ENCODE measurements at regions not wholly inside any gene's neighbourhood (a gene's known extent, or its start where the extent isn't known, plus 50 kb on each side); places are given as distances from the start of the nearest gene placed in this dataset.

- no peak for DNase-seq (ENCODE audit: extremely low read depth in 1 of 2, low read depth in 1 of 2)
Observed at GRCh38 chrX:20481632-20482031, 214.9 kb upstream of the RPS6KA3 start.

GRCh38 chrX:20479896-20480295 is 213.2 kb upstream of the RPS6KA3 start:
- DNase-seq (ENCODE audit: extremely low read depth in 1 of 2, low read depth in 1 of 2): no peak

- DNase-seq (ENCODE audit: extremely low read depth in 1 of 2, low read depth in 1 of 2): no peak
Observed at GRCh38 chrX:20479048-20479447, 212.3 kb upstream of the RPS6KA3 start.

GRCh38 chrX:20477836-20478524 is 211.3 kb upstream of the RPS6KA3 start:
- no peak for DNase-seq (ENCODE audit: extremely low read depth in 1 of 2, low read depth in 1 of 2)

- DNase-seq (ENCODE audit: extremely low read depth in 1 of 2, low read depth in 1 of 2): no peak
Observed at GRCh38 chrX:20477219-20477618, 210.5 kb upstream of the RPS6KA3 start.

GRCh38 chrX:20472620-20473258 is 206.0 kb upstream of the RPS6KA3 start:
- no peak for DNase-seq (ENCODE audit: extremely low read depth in 1 of 2, low read depth in 1 of 2)

- DNase-seq (ENCODE audit: extremely low read depth in 1 of 2, low read depth in 1 of 2): no peak
Observed at GRCh38 chrX:20472148-20472547, 205.4 kb upstream of the RPS6KA3 start.

- no peak for DNase-seq (ENCODE audit: extremely low read depth in 1 of 2, low read depth in 1 of 2)
Observed at GRCh38 chrX:20471483-20471882, 204.8 kb upstream of the RPS6KA3 start.

- no peak for DNase-seq (ENCODE audit: extremely low read depth in 1 of 2, low read depth in 1 of 2)
Observed at GRCh38 chrX:20463296-20464075, 196.8 kb upstream of the RPS6KA3 start.

GRCh38 chrX:20461576-20461975 is 194.9 kb upstream of the RPS6KA3 start:
- no peak for DNase-seq (ENCODE audit: extremely low read depth in 1 of 2, low read depth in 1 of 2)

- DNase-seq (ENCODE audit: extremely low read depth in 1 of 2, low read depth in 1 of 2): no peak
Observed at GRCh38 chrX:20461002-20461401, 194.3 kb upstream of the RPS6KA3 start.

- DNase-seq (ENCODE audit: extremely low read depth in 1 of 2, low read depth in 1 of 2): peak in 1 of 2 donors; percentile 9
Observed at GRCh38 chrX:20459410-20460350, 193.0 kb upstream of the RPS6KA3 start.

GRCh38 chrX:20456971-20457370 is 190.3 kb upstream of the RPS6KA3 start:
- DNase-seq (ENCODE audit: extremely low read depth in 1 of 2, low read depth in 1 of 2): no peak

- no peak for DNase-seq (ENCODE audit: extremely low read depth in 1 of 2, low read depth in 1 of 2)
Observed at GRCh38 chrX:20455001-20455400, 188.3 kb upstream of the RPS6KA3 start.

GRCh38 chrX:20454117-20454516 is 187.4 kb upstream of the RPS6KA3 start:
- DNase-seq (ENCODE audit: extremely low read depth in 1 of 2, low read depth in 1 of 2): peak in 1 of 2 donors; percentile 1

GRCh38 chrX:20452487-20452886 is 185.8 kb upstream of the RPS6KA3 start:
- no peak for DNase-seq (ENCODE audit: extremely low read depth in 1 of 2, low read depth in 1 of 2)

GRCh38 chrX:20451929-20452328 is 185.2 kb upstream of the RPS6KA3 start:
- no peak for DNase-seq (ENCODE audit: extremely low read depth in 1 of 2, low read depth in 1 of 2)

GRCh38 chrX:20445109-20445508 is 178.4 kb upstream of the RPS6KA3 start:
- DNase-seq (ENCODE audit: extremely low read depth in 1 of 2, low read depth in 1 of 2): no peak

- DNase-seq (ENCODE audit: extremely low read depth in 1 of 2, low read depth in 1 of 2): peak; percentile 53 to 72
Observed at GRCh38 chrX:20442597-20442996, 175.9 kb upstream of the RPS6KA3 start.

GRCh38 chrX:20441123-20441522 is 174.4 kb upstream of the RPS6KA3 start:
- no peak for DNase-seq (ENCODE audit: extremely low read depth in 1 of 2, low read depth in 1 of 2)
